GM19452 (cell line): ENCODE measurements at regions not wholly inside any gene's neighbourhood (a gene's known extent, or its start where the extent isn't known, plus 50 kb on each side); places are given as distances from the start of the nearest gene placed in this dataset.
"Not testable (repeated sequence)": the region's sequence is repeated elsewhere in the genome, so short reads cannot be mapped to it uniquely, and the experiment has no call there.

Experiments
- ATAC-seq: cut with Tn5 transposase; IDR thresholded peaks from one replicate; pipeline ENCODE4 v1.9.1; 2021; ENCODE audit not compliant: unreplicated experiment

GRCh38 chr21:15454931-15455330, 274.9 kb upstream of the USP25 start:
- ATAC-seq = not testable (repeated sequence)

- no peak for ATAC-seq
Measured at GRCh38 chr21:15455819-15456462, 273.8 kb upstream of the USP25 start.

- ATAC-seq = no peak
Measured at GRCh38 chr21:15457965-15458364, 271.8 kb upstream of the USP25 start.

- ATAC-seq = no peak
Measured at GRCh38 chr21:15462092-15462491, 267.7 kb upstream of the USP25 start.

- no peak for ATAC-seq
Measured at GRCh38 chr21:15466329-15466728, 263.5 kb upstream of the USP25 start.

GRCh38 chr21:15468368-15468767, 261.4 kb upstream of the USP25 start:
- no peak for ATAC-seq

GRCh38 chr21:15472108-15473040, 257.4 kb upstream of the USP25 start:
- ATAC-seq = no peak

- ATAC-seq = not testable (repeated sequence)
Measured at GRCh38 chr21:15477773-15478172, 252.0 kb upstream of the USP25 start.

- no peak for ATAC-seq
Measured at GRCh38 chr21:15480160-15480559, 249.6 kb upstream of the USP25 start.

- peak; percentile 97 for ATAC-seq
Measured at GRCh38 chr21:15483138-15483780, 246.5 kb upstream of the USP25 start.

- ATAC-seq = no peak
Measured at GRCh38 chr21:15486460-15487195, 243.2 kb upstream of the USP25 start.

- no peak for ATAC-seq
Measured at GRCh38 chr21:15487196-15487550, 242.6 kb upstream of the USP25 start.

GRCh38 chr21:15491100-15491499, 238.7 kb upstream of the USP25 start:
- ATAC-seq = no peak

- ATAC-seq = no peak
Measured at GRCh38 chr21:15493646-15494045, 236.1 kb upstream of the USP25 start.

- ATAC-seq = no peak
Measured at GRCh38 chr21:15494481-15494880, 235.3 kb upstream of the USP25 start.

- ATAC-seq = no peak
Measured at GRCh38 chr21:15495965-15496364, 233.8 kb upstream of the USP25 start.

GRCh38 chr21:15496911-15497310, 232.9 kb upstream of the USP25 start:
- ATAC-seq = no peak

GRCh38 chr21:15498455-15498854, 231.3 kb upstream of the USP25 start:
- ATAC-seq = no peak

- no peak for ATAC-seq
Measured at GRCh38 chr21:15506086-15506485, 223.7 kb upstream of the USP25 start.

GRCh38 chr21:15508554-15508953, 221.2 kb upstream of the USP25 start:
- no peak for ATAC-seq
